GM21825 (cell line): ENCODE measurements at regions not wholly inside any gene's neighbourhood (a gene's known extent, or its start where the extent isn't known, plus 50 kb on each side); places are given as distances from the start of the nearest gene placed in this dataset.

Experiments used
- ATAC-seq: cut with Tn5 transposase; IDR thresholded peaks from one replicate; pipeline ENCODE4 v1.9.1; 2021; ENCODE audit warnings: mild to moderate bottlenecking, moderate library complexity; ENCODE audit not compliant: unreplicated experiment

DNA sequence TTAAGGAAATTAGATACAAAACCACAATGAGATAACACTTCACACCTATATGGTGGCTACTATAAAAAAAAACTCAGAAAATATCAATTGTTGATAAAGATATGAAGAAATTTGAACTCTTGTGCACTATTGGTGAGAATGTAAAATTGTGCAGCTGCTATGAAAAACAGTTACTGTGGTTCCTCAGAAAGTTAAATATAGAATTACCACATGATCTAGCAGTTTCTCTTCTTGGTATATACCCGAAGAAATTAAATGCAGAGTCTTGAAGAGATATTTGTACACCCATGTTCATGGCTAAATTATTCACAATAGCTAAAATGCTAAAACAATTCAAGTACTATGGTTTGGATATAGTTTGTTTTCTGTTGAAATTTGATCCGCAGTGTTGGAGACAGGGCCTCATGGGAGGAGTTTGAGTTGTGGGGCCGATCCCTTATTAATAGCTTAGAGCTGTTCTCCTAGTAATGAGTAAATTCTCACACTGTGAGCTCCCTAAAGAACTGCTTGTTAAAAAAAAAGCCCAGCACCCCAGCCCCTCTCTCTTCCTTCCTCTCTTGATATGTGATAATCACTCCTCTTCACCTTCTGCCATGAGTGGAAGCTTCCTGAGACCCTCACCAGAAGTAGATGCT is 1412.1 kb downstream of the PLA2G4A start:
- no peak for ATAC-seq

DNA sequence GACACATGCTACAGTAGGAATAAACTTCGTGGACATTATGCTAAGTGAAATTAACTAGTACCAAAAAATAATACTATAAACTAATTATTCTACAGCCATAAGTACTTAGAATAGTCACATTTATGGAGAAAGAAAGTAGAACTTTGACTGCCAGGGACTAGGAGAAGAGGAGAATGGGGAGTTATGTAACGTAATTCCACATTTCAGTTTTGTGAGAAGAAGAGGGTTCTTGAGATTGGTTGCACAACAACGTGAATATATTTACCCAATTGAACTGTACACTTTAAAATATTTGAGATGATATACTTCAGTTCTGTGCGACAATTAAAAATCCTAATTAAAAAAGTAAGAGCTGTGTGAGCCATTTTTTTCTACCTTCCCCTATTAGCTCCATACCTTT is 1412.9 kb downstream of the PLA2G4A start:
- ATAC-seq: no peak

DNA sequence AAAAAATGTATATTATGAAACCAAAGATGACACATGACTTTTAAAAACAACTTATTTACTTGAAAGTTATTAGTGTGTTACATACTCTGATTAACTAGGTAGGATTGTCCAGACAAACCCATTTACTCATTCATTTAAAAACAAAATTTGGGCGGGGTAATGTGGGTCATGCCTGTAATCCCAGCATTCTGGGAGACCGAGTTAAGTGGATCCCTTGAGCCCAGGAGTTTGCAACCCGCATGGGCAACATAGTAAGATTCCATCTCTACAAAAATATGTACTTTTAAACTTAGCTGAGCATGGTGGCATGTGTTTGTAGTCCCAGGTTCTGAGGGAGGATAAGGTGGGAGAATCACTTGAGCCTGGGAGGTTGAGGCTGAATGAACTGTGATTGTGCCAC is 1414.7 kb downstream of the PLA2G4A start:
- ATAC-seq: no peak

DNA sequence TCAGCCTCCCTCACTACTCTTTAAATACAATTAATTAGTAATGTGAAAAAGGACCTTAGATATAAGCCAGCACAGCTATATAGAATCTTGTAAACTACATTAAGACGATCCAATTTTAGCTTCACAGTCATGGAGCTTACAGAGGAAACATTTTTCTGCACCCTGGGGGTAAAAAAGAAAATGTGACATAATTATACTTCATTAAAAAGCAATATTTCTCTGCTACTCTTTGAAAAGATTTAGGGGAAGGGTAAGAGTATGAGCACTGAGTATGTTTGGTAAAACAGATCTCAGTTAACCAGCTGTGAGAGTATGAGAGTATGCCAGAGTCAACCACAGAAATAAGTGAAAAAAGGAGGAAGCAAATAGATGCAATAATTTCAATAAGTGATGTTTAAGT is 1415.9 kb downstream of the PLA2G4A start:
- ATAC-seq: no peak

DNA sequence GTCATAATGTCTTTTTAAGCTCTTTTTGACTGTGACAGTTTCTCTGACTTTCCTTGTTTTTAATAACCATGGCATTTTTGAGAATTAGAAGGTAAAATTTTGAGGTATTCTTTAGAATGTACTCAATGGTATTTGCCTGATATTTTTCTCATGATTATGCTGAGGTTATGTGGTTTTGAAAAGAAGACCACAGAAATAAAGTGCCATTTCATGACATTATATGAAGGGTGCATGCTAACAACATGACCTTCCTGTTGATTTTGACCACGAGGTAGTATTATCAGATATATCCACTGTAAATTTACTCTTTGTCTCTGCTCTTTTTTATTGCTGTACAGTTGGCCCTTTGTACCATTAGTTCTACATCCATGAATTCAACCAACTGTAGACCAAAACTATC is 1418.5 kb downstream of the PLA2G4A start:
- no peak for ATAC-seq

DNA sequence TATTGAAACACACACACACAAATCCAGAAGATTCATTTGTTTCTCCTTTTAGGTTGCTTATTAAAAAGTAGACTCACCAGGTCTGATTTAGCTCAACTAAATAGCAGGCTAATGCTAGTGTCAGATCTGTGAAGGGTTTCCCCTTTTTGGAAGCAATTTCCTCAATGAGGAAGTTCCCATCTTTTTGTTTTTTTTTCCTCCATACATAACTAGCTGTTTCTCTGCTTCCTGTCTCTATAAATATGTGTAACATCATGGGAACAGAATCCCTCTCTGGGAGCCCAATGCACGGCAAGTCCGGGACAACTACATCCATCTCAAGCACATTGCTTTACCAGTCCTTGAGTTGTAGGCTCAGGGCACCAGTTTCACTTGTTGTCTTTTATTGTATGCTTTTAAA is 1421.1 kb downstream of the PLA2G4A start:
- no peak for ATAC-seq

DNA sequence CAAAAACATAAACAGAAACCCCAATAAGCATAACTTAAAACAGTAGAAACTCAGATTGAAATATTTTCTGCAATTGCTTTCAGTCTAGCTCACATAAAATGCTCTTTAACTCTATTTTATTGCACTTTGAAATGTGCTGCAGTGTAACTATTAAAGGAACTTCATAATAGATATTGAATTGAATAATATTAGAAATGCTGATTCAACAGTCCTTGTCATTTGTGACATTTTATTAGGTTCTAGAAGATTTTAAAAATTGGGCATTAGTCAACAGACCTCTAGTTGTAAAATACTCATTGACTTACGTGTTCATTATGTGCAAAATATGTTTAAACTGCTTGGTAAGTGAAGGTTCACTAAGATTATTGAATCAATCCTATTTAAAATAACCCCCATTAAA is 1422.3 kb downstream of the PLA2G4A start:
- ATAC-seq: no peak

DNA sequence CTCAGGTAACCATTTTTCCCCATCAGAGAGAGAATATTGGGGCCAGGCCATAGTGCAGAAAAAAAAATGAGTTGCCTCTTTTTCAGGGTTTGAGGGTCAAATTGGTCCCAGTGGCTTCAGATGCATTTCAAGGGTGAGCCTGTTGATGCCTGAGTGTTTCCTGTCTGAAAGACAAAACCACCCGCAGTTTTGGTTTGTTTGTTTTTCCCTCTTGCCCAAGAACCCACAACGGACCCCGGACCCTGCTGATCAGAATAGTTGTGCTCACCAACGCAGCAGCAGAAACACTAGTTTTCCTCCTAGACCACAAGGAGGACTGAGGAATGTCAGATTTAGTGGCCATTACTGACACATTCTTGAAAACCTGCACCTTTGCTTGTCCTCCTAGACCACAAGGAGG is 1433.1 kb downstream of the PLA2G4A start:
- ATAC-seq: no peak

DNA sequence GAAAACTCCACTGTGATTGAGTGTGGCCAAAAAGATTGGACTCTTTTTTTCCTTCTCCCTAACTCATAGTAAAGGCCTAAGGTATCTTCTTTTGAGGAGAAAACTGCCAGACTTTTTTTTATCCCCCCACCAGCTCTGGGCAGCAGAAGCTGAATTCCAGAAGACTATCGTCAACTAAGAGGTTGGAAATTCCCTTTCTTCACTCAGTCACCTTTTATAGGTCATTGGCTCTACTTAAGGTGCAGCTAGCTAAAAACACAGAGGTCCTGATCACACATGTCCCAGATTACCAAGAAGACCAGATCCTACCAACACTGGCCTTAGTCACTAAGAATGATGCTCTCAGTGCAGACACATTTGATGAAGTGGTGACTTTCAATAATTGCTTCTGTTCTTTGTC is 1441.2 kb downstream of the PLA2G4A start:
- ATAC-seq: no peak

DNA sequence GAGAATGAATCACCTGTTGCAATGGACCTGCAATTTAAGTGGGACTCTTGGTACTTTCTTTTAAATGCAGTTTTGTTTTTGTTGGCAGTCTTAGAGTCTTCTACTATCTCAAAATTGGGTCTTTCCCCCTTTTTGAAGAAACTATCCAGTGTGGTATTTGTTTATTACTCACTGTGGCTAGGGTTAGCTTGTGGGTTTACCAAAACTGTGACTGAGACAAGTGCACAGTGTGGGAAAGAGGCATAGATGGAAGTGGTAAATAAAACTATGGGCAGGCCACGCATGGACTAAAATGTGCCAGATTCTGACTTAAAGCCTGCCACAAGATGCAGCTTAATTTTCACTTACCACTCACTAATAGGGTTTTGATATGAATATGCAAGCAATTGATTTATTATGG is 1441.7 kb downstream of the PLA2G4A start:
- ATAC-seq: no peak

DNA sequence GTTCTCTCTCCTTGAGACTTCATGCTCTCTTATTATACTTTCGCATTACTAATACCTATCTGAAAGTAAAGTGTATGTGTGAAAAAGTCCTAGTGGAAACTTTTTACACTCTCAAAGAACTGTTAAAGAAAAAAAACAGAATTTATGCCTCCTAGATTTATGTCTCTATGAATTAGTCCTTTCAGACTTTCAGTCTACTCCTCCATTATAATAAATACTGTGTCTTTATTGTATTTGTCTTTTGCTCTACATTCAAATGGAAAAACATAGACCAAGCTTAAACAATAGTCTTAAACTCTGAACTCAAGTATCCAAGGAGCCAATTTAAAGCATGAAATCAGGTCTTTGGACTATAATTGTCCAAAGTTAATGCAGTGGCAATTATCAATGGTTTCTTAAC is 1449.0 kb downstream of the PLA2G4A start:
- no peak for ATAC-seq

DNA sequence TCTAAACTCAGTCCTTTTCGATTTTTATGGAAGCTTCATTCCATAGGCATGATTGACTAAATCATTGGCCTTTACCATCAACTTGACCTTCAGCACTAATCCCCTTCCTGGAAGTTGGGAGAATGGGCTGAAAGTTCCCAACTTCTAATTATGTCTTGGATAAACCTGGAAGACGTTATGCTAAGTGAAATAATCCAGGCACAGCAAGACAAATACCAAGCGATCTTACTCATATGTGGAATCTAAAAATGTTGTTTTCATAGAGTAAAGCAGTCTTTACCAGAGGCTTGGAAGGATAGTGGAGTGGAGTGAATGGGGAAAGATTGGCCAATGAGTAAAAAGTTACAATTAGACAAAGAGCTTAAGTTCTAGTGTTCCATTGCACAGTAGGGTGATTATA is 1453.2 kb downstream of the PLA2G4A start:
- ATAC-seq: no peak

DNA sequence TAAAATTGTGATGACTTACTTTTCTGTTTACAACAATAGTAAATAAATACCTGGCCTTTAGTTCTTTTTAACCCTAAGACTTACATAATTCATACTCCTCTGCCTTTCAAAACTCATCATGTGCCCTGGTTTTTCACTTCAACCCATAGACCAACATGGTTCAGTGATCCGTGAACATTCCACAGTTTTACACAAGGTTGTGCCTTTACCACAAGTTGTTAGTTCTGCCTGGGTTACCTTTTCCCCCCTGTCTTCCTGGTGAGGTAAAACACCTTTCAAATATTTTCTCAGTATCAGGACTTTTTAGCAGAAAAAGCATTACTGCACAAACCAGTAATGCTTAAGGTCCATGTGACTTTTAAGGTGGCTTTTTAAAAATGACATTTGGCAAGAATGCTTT is 1466.4 kb downstream of the PLA2G4A start:
- ATAC-seq: no peak

DNA sequence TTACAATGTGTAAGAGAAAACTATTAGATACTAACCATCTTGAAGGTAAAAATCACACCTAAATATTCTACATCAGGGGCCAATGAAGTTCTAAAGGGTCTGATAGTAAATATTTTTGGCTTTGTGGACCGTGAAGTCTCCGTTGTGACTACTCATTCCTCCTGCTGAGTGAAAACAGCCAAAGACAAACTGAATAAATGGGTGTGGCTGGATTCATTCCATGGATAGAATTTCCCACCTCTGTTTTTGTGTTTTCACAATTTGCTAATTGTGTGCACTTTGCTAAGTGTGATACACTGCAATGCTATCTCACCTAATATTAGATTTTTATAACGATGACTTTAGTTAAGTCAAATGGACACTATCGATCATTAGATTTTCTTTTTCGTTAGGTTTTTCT is 1474.0 kb downstream of the PLA2G4A start:
- no peak for ATAC-seq

DNA sequence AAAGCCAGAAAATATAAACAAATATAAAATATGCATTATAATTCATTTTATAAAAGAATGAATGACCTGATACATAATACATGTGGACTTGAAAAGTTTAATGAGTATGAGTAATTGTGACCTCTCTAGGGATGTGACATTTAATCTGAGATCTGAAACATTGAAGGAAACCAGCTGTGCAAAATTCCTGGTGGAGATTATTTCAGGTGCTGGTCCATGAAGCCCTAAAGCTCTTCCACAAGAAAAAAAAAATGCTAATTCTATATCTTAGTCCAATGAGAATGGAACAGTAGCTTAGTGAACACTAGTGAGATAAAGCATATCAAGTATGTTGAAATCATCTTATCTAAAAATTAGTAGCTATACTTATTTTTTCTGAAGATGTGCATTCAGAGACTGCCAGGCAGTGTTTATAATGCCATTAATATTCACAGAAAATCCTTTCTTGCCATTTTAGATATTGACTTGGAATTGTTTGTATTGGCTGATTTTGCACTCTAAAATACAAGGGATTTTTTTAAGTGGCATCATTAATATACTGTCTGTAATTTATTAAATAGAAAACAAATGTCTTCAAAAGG is 1485.9 kb downstream of the PLA2G4A start:
- no peak for ATAC-seq

DNA sequence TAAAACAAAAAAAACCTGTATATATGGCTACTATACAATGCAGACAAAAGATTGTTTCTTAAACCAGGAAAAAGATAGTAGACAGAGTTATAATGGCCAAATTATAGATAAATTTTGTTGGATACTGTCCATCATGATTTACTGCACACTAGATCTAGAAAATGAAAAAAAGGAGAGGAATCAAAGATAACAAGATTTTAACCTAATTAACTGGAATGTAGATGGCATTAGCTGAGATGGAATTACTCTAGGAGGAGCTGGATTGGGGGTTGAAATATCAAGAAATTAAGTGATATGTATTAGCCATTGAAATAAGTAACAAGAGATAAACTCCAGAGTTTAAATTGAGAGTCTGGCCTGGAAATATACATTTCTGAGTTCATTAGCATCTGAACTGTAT is 1489.1 kb downstream of the PLA2G4A start:
- no peak for ATAC-seq

DNA sequence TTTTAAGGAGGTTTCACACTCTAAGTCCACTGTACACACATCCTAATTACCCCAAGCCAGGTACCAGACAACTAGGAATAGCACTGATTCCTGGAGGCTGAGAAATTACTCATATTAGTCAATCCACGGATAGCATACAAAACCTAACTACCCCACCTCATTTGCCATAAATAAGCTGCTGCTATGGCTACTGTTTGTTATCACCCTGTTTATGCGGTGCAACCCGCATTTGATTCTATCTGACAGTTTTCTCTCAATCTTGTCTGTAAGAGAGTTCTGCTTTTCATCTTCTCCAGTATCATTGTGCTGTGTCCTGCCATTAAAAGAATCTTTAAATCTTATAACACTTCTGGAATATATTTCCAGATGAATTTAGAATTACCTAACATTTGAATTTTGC is 1496.5 kb downstream of the PLA2G4A start:
- ATAC-seq: no peak

DNA sequence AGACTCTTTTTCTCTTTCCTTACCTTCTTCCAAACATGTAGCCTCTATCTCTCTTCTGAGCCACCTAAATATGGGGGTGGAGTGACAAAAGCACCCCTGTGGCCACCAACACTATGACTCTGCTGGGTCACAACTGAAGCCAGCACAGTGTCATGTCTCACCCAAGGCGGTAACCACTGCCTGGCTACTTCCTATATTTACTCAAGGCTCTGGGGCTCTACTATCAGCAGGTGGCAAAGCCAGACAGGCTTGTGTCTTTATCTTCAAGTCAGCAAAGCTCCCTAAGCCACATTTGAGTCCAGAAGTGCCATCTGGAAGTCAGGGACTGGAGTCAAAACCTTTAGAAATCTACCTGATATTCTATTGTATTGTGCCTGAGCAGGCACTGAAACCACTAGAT is 1515.2 kb downstream of the PLA2G4A start:
- ATAC-seq: no peak

DNA sequence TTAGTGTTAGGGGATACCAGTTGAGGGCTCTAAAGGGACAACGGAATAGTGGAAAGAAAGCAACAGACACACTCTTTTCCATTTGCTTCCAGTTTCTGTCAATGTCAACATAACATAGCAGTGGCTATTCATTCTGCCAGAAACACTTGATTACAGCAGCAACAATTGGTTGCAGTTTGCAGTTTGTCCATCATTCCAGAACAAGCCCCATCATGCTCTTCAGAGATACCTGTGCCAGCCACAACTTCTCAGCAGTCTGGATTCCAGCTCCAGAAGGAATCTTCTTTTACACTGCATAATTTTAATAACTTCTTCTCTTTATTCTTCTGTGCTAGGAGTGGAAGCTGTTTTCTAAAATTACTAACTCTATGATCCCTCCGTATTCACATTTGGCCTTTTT is 1521.4 kb downstream of the PLA2G4A start:
- no peak for ATAC-seq

DNA sequence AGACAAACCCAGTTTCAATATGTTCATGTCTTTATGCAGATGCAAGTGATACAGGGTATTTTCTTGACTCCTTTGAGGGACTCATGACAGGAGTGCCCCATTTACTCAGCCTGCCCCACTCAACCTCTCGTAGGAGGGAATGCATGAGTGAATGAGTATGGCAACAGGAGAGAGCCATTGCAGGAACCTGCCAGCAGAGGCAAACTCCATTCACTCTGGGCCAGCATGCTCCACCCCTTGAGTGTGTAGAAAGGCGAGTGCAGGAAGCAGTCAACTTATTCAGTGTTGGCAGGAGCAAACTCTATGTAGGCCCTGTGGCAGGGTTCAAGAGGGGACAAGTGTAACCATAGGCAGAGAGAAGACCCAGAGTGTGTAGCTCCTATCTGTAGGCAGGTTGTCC is 1526.3 kb downstream of the PLA2G4A start:
- ATAC-seq: no peak

DNA sequence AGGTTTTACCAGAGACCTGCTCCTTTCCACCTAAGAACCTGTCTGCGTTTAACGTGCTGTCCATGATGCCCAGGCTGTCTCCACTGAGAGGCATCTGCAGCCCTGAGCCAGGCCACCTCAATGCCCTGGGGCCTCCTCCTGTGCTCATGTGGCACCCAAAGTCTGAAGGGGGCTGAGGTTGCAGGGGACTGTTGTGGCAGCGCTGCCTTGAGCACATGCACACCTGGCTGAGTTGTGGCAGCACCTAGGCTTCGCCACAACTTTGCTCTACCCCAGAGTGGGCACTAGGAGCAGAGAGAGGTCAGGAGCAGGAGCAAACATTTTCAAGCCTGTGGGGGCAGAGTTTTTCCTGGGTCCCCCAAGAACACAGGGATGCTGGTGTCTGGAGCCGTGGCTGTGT is 1527.1 kb downstream of the PLA2G4A start:
- no peak for ATAC-seq

DNA sequence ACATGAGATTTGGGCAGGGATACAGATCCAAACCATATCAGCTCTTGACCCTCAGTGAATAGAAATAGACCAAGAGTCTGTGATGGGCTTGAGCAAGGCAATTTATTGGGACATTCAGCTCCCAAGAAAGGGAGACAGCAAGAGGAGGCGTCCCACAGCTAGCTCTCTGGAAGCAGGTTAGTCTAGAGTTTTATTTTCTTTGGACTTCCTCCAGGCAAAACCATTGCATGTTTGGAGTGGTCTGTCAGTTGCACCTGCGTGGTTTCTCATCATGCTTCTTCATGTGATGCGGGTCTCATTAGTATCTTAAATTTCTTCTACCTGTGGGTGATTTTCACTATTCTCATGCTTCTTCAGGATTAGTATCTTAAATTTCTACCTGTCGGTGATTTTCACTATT is 1530.6 kb downstream of the PLA2G4A start:
- no peak for ATAC-seq

DNA sequence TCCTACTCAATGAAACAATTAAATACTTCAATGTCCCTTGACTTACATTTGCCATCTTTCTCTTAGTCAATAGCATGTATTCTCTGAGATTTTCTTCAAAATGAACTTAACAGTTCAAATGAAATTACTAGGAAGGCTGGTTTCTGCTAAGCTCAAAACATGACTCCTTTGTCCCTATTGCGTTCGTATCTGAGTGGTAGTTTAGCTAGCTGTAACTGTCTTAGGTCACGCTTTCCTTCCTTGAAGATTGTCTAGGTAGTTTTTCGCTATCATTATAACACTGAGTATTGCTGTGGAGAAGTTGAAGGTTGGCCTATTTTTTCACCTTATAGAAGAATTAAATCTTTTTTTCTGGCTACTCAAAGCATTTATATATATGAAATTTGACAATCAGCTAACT is 1535.2 kb downstream of the PLA2G4A start:
- ATAC-seq: no peak
